Mammary epithelial cell (primary cell): ENCODE measurements at regions not wholly inside any gene's neighbourhood (a gene's known extent, or its start where the extent isn't known, plus 50 kb on each side); places are given as distances from the start of the nearest gene placed in this dataset.
"Not testable (repeated sequence)": the region's sequence is repeated elsewhere in the genome, so short reads cannot be mapped to it uniquely, and the experiment has no call there.

Experiments
- CTCF ChIP-seq, 2 donors: IDR thresholded peaks in 1 of 2; conservative IDR thresholded peaks in 1 of 2; 2 replicates each; pipeline ENCODE4 v1.5.1; 2011 to 2012; ENCODE audit warnings: inconsistent platforms in 2 of 2, low read length in 2 of 2, mild to moderate bottlenecking in 2 of 2, control low read depth in 1 of 2, low read depth in 1 of 2; ENCODE audit not compliant: insufficient read depth in 1 of 2; ENCODE audit errors: extremely low read depth in 1 of 2
- EZH2 ChIP-seq: IDR thresholded peaks from 2 replicates; pipeline ENCODE4 v1.6.1; 2012; ENCODE audit warnings: low read length, inconsistent platforms, borderline replicate concordance

- TF ChIP-seq CTCF (conservative IDR thresholded peaks at IDR 0.05 in 1 of 2, IDR thresholded peaks at IDR 0.05 in 1 of 2; ENCODE audit: extremely low read depth in 1 of 2, insufficient read depth in 1 of 2, low read depth in 1 of 2, low read length in 2 of 2); EZH2: not testable (repeated sequence)
Observed at GRCh38 chr2:94790169-94790568, 81.1 kb upstream of the TEKT4 start.
